Superior temporal gyrus (tissue), 1 donor: ENCODE measurements at regions not wholly inside any gene's neighbourhood (a gene's known extent, or its start where the extent isn't known, plus 50 kb on each side); places are given as distances from the start of the nearest gene placed in this dataset.

Experiments used
- DNase-seq: peaks from one replicate; pipeline ENCODE4 v3.0.0-alpha.2; 2016; ENCODE audit errors: extremely low spot score

DNA sequence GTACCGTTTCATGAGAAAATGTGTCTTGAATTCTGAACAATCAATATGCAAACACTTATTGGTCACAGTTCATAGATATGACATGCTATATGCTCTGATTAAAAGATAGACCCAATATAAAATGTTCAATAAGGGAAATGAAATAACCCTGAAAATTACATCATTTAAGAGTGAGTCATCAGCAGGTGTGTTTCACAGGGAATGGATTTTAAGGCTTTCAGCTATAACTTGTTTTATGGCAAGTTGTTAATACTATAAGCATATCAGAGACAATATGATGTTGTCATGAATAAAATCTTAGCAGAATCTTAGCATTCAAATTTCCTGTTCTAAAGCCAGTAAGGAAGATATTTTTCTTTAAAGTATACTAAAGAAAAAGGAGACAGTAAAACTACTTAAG, 483.4 kb upstream of the PCDH9 start:
- no peak for DNase-seq

DNA sequence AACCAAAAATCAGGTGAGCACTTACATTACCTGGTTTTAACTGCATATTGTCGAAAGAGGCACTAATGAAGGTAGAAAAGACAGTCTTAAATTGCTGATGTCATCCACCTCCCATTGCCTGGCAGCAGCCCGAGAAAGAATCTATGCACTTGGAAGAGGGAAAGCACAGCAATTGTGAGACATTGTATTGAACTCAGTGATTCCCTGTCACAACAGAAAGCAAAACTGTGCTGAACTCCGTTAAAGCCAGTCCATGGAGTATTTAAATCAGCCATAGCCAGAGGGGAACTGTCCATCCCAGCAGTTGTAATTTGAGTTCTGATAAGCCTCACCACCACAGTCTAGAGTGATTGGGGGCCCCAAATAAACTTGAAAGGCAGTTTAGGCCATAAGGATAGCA, 466.6 kb upstream of the PCDH9 start:
- no peak for DNase-seq

DNA sequence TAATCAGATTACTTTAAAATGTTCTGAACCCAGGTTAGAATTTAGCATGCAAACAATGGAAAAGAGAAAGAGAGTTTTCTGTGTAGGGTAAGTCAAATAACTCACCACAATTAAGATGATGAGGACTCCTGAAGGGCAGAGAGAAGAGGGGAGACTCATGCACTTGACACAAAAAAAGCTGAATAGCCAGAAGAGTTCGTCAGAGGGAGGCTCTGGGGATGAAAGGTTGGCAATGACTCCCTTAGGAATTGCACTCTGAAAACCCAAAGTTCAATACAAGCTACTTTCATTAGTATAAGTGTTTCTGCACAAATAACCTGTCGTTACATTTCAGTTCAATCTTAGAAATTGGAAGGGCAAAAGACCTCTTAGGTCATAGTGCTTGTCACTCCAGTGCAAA, 434.4 kb upstream of the PCDH9 start:
- DNase-seq = no peak

DNA sequence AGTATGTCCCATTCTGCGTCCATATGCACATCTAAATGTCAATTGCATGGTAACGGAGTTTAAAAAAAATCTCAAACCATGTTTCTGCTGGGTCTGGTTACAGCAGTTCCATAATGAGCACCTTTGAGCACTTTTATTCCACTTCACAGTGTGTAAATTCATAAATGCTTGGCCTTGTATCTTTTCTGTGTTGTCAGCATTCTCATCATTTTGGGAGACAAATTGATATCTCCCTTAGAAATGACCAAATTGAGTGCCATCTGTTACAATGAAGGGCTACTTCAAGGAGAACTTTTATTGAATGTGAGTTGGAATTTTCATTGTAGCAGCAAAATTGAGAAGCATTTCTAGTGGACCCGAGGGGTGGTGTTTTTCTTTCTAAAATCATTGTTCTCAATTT, 432.9 kb upstream of the PCDH9 start:
- DNase-seq = no peak

DNA sequence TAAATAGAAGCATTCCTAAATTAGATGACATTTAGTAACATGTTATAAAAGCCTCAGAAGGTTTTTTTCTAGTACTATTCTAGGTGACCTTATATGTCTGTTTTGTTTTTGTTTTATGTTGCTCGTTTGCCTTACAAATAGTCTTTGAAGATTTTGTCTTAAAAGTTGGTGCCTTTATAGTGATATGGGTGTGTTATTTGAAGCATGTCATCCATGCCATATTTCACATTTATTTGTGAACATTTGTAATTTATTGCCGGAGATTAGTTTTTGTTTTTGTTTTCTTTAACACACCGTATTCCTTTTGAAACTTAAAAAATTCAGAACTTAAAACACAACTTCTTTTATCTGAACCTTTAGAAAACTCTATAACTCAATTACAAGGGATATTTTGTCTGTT, 422.8 kb upstream of the PCDH9 start:
- DNase-seq = no peak

DNA sequence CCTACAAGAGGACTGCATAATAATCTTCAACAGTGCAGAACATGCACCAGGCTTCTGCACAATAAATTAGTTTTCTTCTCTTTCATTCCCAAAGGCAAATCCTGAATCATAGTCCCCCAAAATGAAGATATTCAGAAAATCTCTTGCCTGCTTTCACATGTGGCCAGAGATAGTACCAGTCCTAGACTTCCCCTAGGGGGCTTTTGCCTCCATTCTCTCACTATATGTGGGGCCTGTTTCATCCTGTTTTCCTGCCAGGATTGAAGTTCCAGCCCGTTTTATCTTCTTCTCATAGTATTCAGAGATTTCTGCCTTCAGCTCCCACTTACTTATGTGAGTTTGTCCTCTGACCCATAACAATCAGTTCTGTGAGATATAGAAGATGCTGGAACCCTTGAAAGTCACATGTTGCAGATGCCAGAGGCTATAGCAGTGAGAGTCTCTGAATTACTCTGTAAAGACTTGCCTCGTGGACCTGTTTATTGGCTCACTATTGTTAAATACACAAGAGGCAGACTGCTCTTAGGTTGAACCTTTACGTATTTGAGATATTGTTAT, 421.9 kb upstream of the PCDH9 start:
- DNase-seq = no peak

DNA sequence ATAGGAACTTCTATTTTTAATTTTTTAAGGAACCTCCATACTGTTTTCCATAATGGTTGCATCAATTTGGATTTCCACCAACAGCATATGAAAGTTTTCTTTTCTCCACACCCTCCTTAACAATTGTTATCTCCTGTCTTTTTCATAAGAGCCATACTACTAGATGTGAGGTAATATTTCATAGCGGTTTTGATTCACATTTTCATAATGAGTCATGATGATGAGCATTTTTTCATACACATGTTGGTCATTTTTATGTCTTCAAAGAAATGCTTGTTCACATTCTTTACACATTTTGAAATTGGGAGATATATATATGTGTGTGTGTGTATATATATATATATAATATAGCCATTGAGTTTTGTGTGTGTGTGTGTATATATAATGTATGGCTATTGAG, 420.3 kb upstream of the PCDH9 start:
- DNase-seq = no peak

DNA sequence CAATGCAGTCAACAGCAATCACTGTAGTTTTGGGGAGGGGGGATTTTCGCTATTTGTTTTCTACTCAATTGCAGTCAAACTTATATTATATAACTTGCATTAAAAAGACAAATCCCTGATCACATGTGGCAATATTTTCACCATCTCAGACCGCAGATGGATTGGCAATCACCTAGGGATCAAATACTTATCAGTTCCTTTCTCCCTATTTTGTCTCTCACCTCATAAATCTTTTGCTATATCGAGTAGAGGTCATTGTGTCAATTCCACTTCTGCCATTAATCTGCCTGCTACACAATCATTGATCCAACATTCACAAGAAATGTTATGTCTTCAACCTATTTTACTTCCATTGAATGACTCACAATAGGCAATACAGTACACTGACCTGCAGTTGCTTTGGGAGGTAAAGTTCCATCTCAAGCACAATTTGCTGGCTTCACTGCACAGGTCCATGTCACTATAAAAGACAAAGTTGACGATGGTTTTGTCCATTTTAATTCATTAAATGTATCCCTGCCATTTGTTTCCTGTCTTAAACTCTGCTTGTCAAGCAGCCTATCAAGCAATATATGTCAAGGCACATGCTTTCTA, 415.8 kb upstream of the PCDH9 start:
- no peak for DNase-seq

DNA sequence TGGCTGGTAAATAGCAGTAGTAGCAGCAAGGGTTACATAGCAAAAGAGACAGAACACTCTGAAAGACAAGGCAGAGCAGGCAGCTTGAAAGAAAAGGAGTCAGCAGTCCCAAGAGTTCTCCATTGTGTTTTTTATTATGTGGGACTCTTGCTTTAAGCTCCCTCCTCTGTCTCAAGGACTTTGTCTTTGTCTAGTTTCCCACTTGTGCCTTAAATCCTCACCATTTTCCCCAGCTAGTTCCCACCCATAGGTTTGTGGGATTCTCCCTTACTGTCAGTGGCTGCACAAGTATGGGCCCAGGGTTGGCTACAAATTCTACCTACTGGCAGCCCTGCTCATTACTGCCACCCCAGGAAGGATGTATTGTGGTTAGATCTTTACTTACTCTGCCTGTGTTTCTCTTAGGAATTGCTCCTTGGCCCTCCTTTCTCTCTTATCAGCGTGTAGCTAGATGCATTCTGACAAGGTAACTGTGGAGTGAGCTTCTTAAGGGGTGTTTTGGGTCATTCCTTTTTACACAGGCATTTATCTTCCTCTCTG, 413.4 kb upstream of the PCDH9 start:
- no peak for DNase-seq

DNA sequence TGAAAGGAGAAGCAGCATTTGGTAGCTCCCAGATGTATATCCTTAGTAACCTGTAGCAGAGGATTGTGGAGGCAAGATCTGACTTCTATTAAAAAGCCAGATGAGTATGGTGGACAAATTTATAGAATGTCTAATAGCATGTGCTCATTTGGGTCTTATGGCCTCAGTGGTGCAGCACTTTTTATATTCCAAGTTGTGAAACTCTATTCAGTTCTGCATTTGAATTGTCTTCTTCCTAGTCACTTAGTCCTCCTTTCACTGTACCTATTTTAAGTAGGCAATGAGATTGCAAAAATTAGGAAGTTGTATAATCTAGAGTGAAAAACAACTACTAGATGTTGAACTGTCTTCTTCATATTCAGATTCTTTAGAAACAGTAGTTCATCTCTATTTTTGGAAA, 412.5 kb upstream of the PCDH9 start:
- no peak for DNase-seq

DNA sequence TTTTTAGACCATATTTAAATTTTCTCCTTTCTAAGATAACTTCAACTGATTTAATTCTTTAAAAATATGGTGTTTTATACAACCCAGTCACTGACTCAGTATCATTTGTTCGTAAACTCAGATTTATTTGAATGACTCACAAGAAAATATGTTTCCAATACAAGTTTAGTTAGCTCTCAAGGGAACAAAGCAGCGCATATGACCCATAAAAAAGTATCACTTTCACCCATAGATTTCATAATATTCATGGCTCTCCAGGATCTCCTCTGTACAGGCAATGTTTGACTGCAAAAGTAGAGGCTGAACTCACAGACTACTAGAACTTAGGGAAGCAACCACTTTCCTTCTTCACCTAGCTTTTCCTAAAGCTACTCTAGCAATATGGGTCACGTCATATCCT, 405.6 kb upstream of the PCDH9 start:
- no peak for DNase-seq

DNA sequence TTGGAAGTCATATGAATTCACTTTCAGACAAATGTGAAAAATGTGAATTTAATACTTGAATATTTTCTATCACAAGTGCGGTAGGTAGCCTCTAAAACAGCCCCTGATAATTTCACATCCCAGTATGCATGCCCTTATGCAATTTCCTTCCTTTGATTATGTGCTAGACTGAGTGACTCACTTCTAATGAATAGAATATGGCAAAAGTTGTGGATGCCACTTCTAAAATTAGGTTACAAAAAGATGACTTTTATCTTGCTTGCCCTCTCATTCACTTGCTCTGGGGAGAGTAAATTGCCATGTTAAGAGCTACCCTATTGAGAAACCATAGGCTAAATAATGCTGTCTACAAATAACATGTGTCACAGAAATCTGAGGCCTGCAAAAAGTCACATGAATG, 402.5 kb upstream of the PCDH9 start:
- no peak for DNase-seq

DNA sequence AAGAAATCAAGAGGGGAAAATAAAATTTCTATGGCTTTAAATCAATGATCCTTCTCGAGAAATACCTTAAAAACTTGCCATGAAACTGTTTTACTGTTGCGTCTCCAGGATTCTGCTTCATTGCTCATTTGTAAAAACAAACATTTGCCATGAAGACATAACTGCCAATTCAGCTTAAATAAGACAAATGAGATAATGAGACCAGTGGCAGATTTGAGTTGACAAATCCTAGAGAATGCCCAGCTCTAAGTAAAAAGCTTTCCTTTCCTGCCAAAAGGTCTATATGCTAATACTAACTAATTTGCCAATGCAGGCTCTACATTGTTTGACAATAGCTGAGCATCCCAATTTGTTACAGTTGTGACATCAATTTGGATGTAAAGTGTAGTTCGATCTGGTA, 400.5 kb upstream of the PCDH9 start:
- no peak for DNase-seq

DNA sequence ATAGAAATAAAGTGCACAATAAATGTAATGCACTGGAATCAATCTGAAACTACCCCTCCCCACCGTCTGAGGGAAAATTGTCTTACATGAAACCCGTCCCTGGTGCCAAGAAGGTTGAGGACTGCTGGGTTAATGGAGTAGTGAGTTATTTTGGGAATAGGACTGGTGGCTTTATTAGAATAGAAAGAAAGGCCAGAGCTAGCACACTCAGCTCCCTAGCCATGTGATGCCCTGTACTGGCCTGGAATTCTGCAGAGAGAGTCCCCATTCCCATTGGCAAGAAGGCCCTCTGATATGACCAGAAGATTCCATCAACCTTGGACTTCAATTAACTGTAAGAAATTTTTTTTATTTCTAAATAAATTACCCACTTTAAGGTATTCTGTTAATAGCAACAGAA, 393.5 kb upstream of the PCDH9 start:
- DNase-seq = no peak

DNA sequence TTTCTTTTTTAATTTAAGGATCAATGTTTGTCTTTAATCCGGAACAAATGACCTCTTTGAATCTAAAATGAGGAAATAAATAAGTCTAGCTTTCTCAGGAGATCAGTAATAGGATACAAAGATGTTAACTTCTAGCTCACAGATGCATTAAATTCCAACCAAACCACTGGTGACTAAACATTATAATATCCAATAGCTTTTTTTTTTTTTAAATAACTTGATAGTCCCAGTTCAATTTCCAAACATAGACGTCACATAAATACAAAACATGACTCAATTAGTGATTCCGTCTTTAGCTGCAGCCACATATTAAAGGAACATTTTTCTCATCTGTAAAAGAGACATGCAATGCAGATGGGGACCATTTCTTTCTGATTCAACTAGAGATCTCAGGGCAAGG, 390.5 kb upstream of the PCDH9 start:
- no peak for DNase-seq

DNA sequence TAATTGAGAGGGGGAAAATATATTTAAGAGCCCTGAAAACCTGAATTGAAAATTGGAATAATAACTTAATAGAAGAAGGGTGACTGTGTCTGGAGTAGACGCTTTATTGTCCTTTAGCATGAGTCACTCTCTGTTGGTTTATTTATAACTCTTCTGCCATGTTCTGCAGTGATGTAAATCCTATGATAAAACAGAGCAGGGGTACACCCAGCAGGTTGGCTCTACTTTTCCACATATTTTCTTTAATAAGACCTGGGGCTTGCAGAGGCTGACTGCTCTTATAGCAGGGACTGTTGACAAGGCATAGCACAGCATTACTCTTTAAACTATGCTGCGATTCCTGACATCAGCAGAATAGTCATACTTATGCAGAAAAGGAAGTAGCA, 389.9 kb upstream of the PCDH9 start:
- DNase-seq = no peak

DNA sequence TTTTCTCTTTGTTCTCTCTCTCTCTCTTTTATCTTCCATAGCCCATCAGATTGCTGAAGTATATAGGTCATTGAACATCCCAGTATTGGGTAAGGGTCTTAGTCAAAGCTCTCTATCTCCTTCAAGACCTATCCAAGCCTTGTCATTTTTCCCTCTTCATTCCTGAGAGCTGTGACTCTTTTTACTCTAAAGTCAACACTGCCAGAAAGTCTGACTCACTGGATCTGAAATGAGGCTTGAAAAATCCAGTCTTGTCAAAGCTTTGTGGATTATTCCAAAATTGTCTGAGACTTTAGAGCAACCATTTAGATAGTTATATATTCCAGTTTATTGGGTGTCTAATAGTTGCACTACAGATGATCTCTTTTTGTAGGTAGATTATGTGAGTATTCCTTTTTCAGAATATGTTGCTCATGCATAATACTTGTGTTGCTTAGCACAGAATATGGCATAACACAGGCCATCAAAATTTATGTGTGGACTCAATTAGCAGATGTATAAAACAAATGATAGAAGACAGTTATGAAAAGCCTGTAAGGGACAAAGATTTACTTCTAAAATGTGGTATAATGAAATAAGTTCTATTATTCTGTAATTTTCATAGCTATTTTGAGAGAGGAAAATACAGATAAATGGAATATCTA, 389.3 kb upstream of the PCDH9 start:
- no peak for DNase-seq

DNA sequence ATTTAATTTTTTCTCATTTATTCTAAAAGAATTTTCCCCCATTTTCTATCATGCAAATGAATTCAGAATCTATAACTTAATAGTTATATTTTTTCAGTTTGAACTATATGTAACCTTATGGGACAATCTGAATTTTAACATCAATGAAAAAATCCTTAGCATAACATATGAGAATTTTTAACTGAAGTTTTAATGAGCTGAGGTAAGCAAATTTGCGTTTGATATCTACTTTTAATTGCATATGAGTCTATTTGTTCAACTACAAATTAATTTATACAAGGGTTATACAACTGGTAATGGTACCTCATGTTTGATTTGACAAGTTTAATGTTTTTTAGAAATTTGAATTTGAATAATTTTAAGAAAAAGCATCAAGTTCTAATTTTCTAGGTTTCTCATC, 384.4 kb upstream of the PCDH9 start:
- DNase-seq = no peak

DNA sequence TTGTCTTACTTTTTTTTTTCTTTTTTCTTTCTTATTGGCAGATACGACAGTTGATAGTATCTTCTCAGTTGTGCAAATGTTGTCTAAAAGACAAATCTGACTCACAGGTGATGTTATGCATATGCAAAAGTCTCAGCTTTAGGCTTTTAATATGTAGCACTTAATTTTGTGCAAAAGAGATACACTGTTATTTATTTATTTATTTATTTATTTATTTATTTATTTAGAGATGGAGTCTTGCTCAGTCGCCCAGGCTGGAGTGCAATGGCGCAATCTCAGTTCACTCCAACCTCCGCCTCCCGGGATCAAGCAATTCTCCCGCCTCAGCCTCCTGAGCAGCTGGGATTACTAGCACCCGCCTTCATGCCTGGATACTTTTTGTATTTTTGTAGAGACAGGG, 383.9 kb upstream of the PCDH9 start:
- no peak for DNase-seq

DNA sequence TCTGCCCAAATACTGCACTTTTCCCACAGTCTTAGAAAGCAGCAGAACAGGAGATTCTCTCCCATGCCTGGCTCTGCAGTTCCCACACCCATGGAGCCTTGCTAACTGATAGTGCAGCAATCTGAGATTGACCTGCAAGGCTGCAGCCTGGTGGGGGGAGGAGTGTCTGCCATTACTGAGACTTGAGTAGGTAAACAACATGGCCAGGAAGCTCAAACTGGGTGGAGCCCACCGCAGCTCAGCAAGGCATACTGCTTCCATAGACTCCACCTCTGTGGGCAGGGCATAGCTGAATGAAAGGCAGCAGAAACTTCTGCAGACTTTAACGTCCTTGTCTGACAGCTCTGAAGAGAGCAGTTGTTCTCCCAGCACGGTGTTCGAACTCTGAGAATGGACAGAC, 358.5 kb upstream of the PCDH9 start:
- DNase-seq = no peak

DNA sequence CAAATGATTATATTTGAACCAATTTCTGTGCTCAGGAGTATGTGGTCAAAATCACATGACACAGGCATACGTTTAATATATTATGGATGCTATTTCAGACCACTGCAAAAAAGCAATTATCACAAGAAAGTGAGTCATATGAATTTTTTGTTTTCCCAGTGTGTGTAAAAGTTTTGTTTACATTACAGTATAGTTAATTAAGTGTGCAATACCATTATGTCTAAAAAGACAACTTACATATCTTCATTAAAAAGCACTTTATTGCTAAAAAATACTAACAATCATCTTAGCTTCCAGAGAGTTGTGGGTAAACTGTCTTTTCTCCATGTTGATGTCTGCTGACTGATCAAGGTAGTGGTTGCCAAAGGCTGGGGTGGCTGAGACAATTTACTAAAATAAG, 347.2 kb upstream of the PCDH9 start:
- no peak for DNase-seq

DNA sequence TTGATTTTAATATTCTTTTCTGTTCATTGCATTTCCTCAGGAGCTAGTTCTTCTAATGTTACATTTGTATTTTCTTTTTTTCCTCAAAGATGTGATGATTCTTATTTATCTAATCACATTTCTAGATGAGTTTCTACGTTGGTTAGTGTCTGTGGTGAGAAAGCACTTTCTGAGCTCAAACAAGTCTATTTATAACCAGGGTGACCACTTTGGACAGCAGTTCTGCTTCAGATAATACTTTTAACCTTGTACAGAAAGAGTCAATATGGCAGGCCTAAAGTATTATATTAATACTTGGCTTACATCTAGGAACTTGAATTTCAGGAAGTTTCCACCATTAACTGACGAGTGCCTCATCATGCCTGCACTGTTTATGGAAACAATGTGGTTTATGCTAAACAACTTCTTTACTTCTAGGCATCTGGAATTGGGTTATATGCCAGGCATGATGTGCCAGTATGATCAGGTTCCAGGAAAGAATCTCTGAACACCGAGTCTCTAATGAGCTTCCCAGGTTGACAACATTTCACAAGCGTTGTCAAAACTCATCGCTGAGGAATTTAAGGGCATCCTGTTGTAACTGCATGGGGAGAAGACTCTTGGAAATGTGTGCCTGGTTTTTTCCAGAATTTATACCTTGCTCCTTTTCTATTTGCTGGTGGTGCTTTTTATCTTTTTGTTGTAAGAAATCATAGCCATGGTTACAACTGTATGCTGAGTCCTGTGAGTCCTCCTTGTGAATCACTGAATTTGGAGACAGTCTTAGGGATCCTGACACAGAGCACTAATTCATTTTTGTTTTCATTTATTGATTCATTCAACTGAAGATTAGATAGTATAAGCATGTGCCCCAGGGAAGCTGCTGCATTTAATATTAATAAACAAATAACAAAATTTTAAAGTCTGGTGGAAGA, 344.4 kb upstream of the PCDH9 start:
- no peak for DNase-seq

DNA sequence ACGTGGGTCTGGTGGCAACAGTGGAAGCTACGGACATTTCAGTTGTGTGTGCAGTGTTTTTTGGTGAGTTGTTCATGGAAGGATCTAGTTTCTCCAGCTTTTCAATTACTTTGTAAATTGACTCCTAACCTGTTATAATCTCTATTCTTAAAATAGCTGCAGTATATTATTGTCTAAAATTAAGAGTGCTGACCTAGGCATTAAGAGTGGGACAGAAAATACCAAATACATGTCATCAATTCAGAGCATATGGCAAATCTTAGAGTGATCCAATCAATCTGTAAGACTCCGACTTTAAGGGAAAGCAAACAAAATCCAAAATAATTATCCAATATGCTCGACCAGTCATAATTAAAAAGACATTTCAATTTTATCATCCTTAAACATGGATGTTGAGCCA, 338.1 kb upstream of the PCDH9 start:
- DNase-seq = no peak
